Hepatocyte (in vitro differentiated cells): ENCODE measurements at regions not wholly inside any gene's neighbourhood (a gene's known extent, or its start where the extent isn't known, plus 50 kb on each side); places are given as distances from the start of the nearest gene placed in this dataset.

Source experiments
- DNase-seq: peaks from one replicate; pipeline ENCODE4 v3.0.0-alpha.2; 2016; ENCODE audit warnings: low spot score
- H2AFZ ChIP-seq: fragments of 200-600 bp; sonication (generic); 2 replicates; pipeline ENCODE4 v1.6.0; 2016; ENCODE audit warnings: antibody characterized with exemption, mild to moderate bottlenecking
- H3K27ac ChIP-seq: fragments of 200-600 bp; sonication (generic); 2 replicates; pipeline ENCODE4 v1.5.1; 2016; ENCODE audit warnings: mild to moderate bottlenecking
- H3K27me3 ChIP-seq: fragments of 200-600 bp; sonication (generic); 2 replicates; pipeline ENCODE4 v1.6.1; 2016
- H3K36me3 ChIP-seq: fragments of 200-600 bp; sonication (generic); replicated peaks from 2 replicates; pipeline ENCODE4 v1.5.1; 2016; ENCODE audit warnings: low read depth; ENCODE audit not compliant: insufficient read depth
- H3K4me1 ChIP-seq: fragments of 200-600 bp; sonication (generic); 2 replicates; pipeline ENCODE4 v1.5.1; 2016; ENCODE audit warnings: mild to moderate bottlenecking, moderate library complexity; ENCODE audit not compliant: insufficient read depth
- H3K4me2 ChIP-seq: fragments of 200-600 bp; sonication (generic); 2 replicates; pipeline ENCODE4 v1.6.0; 2016
- H3K4me3 ChIP-seq: fragments of 200-600 bp; sonication (generic); 2 replicates; pipeline ENCODE4 v1.5.1; 2016; ENCODE audit warnings: mild to moderate bottlenecking
- H3K79me2 ChIP-seq: fragments of 200-600 bp; sonication (generic); 2 replicates; pipeline ENCODE4 v1.6.0; 2017; ENCODE audit warnings: mild to moderate bottlenecking
- H3K9me2 ChIP-seq: fragments of 200-600 bp; sonication (generic); replicated peaks from 2 replicates; pipeline ENCODE4 v1.6.0; 2017; ENCODE audit warnings: mild to moderate bottlenecking; ENCODE audit not compliant: insufficient read depth
- H3K9me3 ChIP-seq: fragments of 200-600 bp; sonication (generic); 2 replicates; pipeline ENCODE4 v1.5.1; 2016; ENCODE audit warnings: low read depth, mild to moderate bottlenecking
- H4K20me1 ChIP-seq: fragments of 200-600 bp; sonication (generic); 2 replicates; pipeline ENCODE4 v1.6.0; 2016; ENCODE audit warnings: mild to moderate bottlenecking; ENCODE audit not compliant: insufficient read depth, poor library complexity, severe bottlenecking
- CTCF ChIP-seq: fragments of 200-600 bp; sonication (generic); IDR thresholded peaks from 2 replicates; pipeline ENCODE4 v1.5.1; 2016; ENCODE audit warnings: antibody characterized with exemption, mild to moderate bottlenecking; ENCODE audit not compliant: poor library complexity
- EZH2 ChIP-seq: fragments of 200-600 bp; sonication (generic); IDR thresholded peaks from 2 replicates; pipeline ENCODE4 v1.6.1; 2016; ENCODE audit warnings: antibody characterized with exemption, mild to moderate bottlenecking, borderline replicate concordance
- EZH2phosphoT487 ChIP-seq: fragments of 200-600 bp; sonication (generic); IDR thresholded peaks from one replicate; pipeline ENCODE4 v1.6.1; 2018; ENCODE audit warnings: antibody characterized with exemption, mild to moderate bottlenecking, low read depth, moderate library complexity; ENCODE audit not compliant: unreplicated experiment, severe bottlenecking
- WGBS: methylation state at CpG from one replicate; pipeline ENCODE4 v1.1.6; 2016; ENCODE audit warnings: low lambda C conversion rate; ENCODE audit errors: missing lambda C conversion rate; 5-methylcytosine and 5-hydroxymethylcytosine counted together

DNA sequence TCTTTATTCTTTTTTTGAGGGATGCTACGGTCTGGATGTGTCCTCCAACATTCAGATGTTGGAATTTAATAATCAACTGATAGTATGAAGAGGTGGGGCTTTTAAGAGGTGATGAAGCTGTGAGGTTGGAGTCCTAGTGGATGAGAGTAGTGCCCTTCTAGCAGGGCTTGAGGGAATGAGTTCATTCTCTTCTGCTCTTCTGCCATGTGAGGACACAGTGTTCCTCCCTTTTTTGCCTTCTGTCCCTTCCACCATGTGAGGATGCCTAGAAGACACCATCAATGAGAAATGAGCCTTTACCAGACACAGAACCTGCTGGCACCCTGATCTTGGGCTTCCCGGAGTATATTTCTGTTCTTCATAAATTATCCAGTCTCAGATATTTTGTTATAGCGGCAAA, 82.1 kb upstream of the MLIP start:
- H3K4me1 ChIP-seq: no peaks in the 10 kb centered on the region
- DNase-seq: no peak
- H2AFZ ChIP-seq: no peak overlapping the region
- no peaks in the 10 kb centered on the region for H4K20me1 ChIP-seq
- H3K27ac ChIP-seq: no peak overlapping the region
- H3K9me2 ChIP-seq: no peaks in the 10 kb centered on the region
- H3K79me2 ChIP-seq: no peaks in the 10 kb centered on the region
- 90% methylated on average over 3 of the region's 3 CpGs for WGBS
- no peak for TF ChIP-seq CTCF
- TF ChIP-seq EZH2: no peak
- TF ChIP-seq EZH2phosphoT487: no peak
- no peak overlapping the region for H3K4me3 ChIP-seq
- no peaks in the 10 kb centered on the region for H3K36me3 ChIP-seq
- no peak overlapping the region for H3K4me2 ChIP-seq
- no peaks in the 10 kb centered on the region for H3K9me3 ChIP-seq
- H3K27me3 ChIP-seq: no peaks in the 10 kb centered on the region

- Histone ChIP-seq H3K9me2 (no peaks in the 10 kb centered on the region), H3K27me3 (no peaks in the 10 kb centered on the region), H3K4me3 (no peak overlapping the region), H3K36me3 (no peaks in the 10 kb centered on the region), H3K79me2 (no peaks in the 10 kb centered on the region), H3K4me1 (no peaks in the 10 kb centered on the region), H2AFZ (no peak overlapping the region), H3K4me2 (no peak overlapping the region), H3K9me3 (no peaks in the 10 kb centered on the region), H4K20me1 (no peaks in the 10 kb centered on the region), H3K27ac (no peak overlapping the region)
- 87% methylated on average over 5 of the region's 5 CpGs for whole genome bisulfite sequencing
- DNase-seq: no peak
- no peak for TF ChIP-seq EZH2
- TF ChIP-seq CTCF: no peak
- TF ChIP-seq EZH2phosphoT487: no peak
Observed at GRCh38 chr6:54031169-54031568, 80.1 kb upstream of the MLIP start.

DNA sequence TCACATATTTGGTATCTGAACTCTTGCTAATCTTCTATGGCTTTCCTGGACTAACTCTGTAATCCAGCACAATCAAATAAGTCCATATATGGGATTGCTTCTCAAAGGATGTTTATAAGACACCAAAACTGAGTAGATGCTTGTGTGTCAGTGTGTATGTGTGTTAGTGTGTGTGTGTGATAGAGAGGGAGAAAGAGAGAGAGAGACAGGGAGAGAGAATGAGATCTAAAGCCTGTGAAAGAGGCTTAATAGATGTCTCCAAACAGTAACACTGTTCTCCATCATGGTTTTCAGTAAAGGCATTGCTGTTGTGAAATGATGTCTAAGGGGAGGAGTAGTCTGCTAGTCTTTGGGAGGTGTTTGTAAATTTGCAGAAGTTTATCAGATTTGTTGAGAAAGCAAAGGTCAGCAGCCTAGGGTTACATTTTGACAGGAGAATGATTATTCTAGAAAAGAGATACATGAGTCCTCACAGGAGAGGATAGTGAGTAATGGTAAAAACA, 73.9 kb upstream of the MLIP start:
- no peaks in the 10 kb centered on the region for H3K79me2 ChIP-seq
- no peak overlapping the region for H3K4me2 ChIP-seq
- H3K27ac ChIP-seq: no peak overlapping the region
- no peaks in the 10 kb centered on the region for H3K9me2 ChIP-seq
- no peak for DNase-seq
- H3K4me3 ChIP-seq: no peak overlapping the region
- no peaks in the 10 kb centered on the region for H3K36me3 ChIP-seq
- no peaks in the 10 kb centered on the region for H3K27me3 ChIP-seq
- H2AFZ ChIP-seq: no peak overlapping the region
- TF ChIP-seq CTCF (no peak), EZH2 (no peak), EZH2phosphoT487 (no peak)
- H3K4me1 ChIP-seq: peaks cover 9% of the 10 kb centered on the region
- H3K9me3 ChIP-seq: no peaks in the 10 kb centered on the region
- no peaks in the 10 kb centered on the region for H4K20me1 ChIP-seq

DNA sequence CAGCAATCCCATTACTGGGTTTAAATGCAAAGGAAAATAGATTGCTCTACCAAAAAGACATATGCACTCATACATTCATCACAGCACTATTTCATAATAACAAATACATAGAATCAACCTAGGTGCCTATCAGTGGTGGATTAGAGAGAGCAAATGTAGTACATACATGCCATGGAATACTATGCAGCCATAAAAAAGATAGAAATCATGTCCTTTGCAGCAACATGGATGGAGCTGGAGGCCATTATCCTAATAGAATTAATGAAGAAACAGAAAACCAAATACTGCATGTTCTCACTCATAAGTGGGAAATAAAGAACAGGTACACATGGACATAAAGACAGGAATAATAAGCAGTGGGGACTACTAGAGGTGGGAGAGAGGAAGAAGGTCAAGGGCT, 70.7 kb upstream of the MLIP start:
- no peaks in the 10 kb centered on the region for H3K36me3 ChIP-seq
- no peak overlapping the region for H3K27ac ChIP-seq
- H3K4me1 ChIP-seq: peaks cover 9% of the 10 kb centered on the region
- no peak for DNase-seq
- H3K79me2 ChIP-seq: no peaks in the 10 kb centered on the region
- no peaks in the 10 kb centered on the region for H3K9me2 ChIP-seq
- H3K4me2 ChIP-seq: no peak overlapping the region
- H3K4me3 ChIP-seq: no peak overlapping the region
- TF ChIP-seq EZH2phosphoT487 (no peak), CTCF (no peak), EZH2 (no peak)
- no peaks in the 10 kb centered on the region for H3K27me3 ChIP-seq
- H3K9me3 ChIP-seq: no peaks in the 10 kb centered on the region
- H2AFZ ChIP-seq: no peak overlapping the region
- H4K20me1 ChIP-seq: no peaks in the 10 kb centered on the region
